ENCODE measurements at regions not wholly inside any gene's neighbourhood (a gene's known extent, or its start where the extent isn't known, plus 50 kb on each side); places are given as distances from the start of the nearest gene placed in this dataset.

- TF ChIP-seq, protein P1, sequence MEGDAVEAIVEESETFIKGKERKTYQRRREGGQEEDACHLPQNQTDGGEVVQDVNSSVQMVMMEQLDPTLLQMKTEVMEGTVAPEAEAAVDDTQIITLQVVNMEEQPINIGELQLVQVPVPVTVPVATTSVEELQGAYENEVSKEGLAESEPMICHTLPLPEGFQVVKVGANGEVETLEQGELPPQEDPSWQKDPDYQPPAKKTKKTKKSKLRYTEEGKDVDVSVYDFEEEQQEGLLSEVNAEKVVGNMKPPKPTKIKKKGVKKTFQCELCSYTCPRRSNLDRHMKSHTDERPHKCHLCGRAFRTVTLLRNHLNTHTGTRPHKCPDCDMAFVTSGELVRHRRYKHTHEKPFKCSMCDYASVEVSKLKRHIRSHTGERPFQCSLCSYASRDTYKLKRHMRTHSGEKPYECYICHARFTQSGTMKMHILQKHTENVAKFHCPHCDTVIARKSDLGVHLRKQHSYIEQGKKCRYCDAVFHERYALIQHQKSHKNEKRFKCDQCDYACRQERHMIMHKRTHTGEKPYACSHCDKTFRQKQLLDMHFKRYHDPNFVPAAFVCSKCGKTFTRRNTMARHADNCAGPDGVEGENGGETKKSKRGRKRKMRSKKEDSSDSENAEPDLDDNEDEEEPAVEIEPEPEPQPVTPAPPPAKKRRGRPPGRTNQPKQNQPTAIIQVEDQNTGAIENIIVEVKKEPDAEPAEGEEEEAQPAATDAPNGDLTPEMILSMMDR (IDR thresholded peaks at IDR 0.05) = no peak
- TF ChIP-seq POLR2A (IDR thresholded peaks at IDR 0.05) = no peak
These were observed 95.1 kb downstream of the VEGFA start for GRCh38 chr6:43865086-43865485.
